ENCODE measurements at regions not wholly inside any gene's neighbourhood (a gene's known extent, or its start where the extent isn't known, plus 50 kb on each side); places are given as distances from the start of the nearest gene placed in this dataset.

GRCh38 chr20:57082357-57082945 lies 184.0 kb downstream of the BMP7 start:
- TF ChIP-seq CTCF (conservative IDR thresholded peaks at IDR 0.05; ENCODE audit: low read length) = no peak
- no peak for TF ChIP-seq EZH2phosphoT487 (IDR thresholded peaks at IDR 0.05; ENCODE audit: borderline replicate concordance, low read depth, low read length)

Measured in OCI-LY7 (cell line).